GM19438 (cell line): ENCODE measurements at regions not wholly inside any gene's neighbourhood (a gene's known extent, or its start where the extent isn't known, plus 50 kb on each side); places are given as distances from the start of the nearest gene placed in this dataset.

Experiments used
- ATAC-seq: cut with Tn5 transposase; IDR thresholded peaks from one replicate; pipeline ENCODE4 v1.9.1; 2021; ENCODE audit warnings: low read depth; ENCODE audit not compliant: unreplicated experiment

GRCh38 chr4:14265651-14266050 is 638.1 kb upstream of the BOD1L1 start:
- no peak for ATAC-seq

- no peak for ATAC-seq
These were observed 640.0 kb upstream of the BOD1L1 start for GRCh38 chr4:14267373-14268060.

GRCh38 chr4:14269824-14270223 is 642.3 kb upstream of the BOD1L1 start:
- no peak for ATAC-seq

GRCh38 chr4:14272206-14272605 is 644.7 kb upstream of the BOD1L1 start:
- no peak for ATAC-seq

- no peak for ATAC-seq
These were observed 650.0 kb upstream of the BOD1L1 start for GRCh38 chr4:14277505-14277904.

- no peak for ATAC-seq
These were observed 653.0 kb upstream of the BOD1L1 start for GRCh38 chr4:14280567-14280966.

GRCh38 chr4:14284578-14284977 is 657.1 kb upstream of the BOD1L1 start:
- ATAC-seq, result no peak

- no peak for ATAC-seq
These were observed 662.2 kb upstream of the BOD1L1 start for GRCh38 chr4:14289708-14290107.

GRCh38 chr4:14293582-14293981 is 666.1 kb upstream of the BOD1L1 start:
- no peak for ATAC-seq

- ATAC-seq, result no peak
These were observed 667.1 kb upstream of the BOD1L1 start for GRCh38 chr4:14294611-14295010.

- no peak for ATAC-seq
These were observed 671.6 kb upstream of the BOD1L1 start for GRCh38 chr4:14299166-14299565.

- ATAC-seq, result no peak
These were observed 674.5 kb upstream of the BOD1L1 start for GRCh38 chr4:14302021-14302420.

GRCh38 chr4:14303856-14304255 is 676.3 kb upstream of the BOD1L1 start:
- ATAC-seq, result no peak

- ATAC-seq, result no peak
These were observed 680.7 kb upstream of the BOD1L1 start for GRCh38 chr4:14308229-14308651.

GRCh38 chr4:14309431-14309830 is 681.9 kb upstream of the BOD1L1 start:
- ATAC-seq, result no peak

- no peak for ATAC-seq
These were observed 686.2 kb upstream of the BOD1L1 start for GRCh38 chr4:14313757-14314156.

- ATAC-seq, result no peak
These were observed 687.2 kb upstream of the CPEB2 start for GRCh38 chr4:14315129-14315528.

- ATAC-seq, result no peak
These were observed 684.9 kb upstream of the CPEB2 start for GRCh38 chr4:14317351-14317750.

- no peak for ATAC-seq
These were observed 683.6 kb upstream of the CPEB2 start for GRCh38 chr4:14318671-14319070.

- no peak for ATAC-seq
These were observed 680.6 kb upstream of the CPEB2 start for GRCh38 chr4:14321723-14322122.

- no peak for ATAC-seq
These were observed 679.1 kb upstream of the CPEB2 start for GRCh38 chr4:14323191-14323590.

- ATAC-seq, result no peak
These were observed 673.1 kb upstream of the CPEB2 start for GRCh38 chr4:14329228-14329627.

GRCh38 chr4:14333616-14334015 is 668.7 kb upstream of the CPEB2 start:
- no peak for ATAC-seq
